ENCODE measurements at regions not wholly inside any gene's neighbourhood (a gene's known extent, or its start where the extent isn't known, plus 50 kb on each side); places are given as distances from the start of the nearest gene placed in this dataset.
A peak's percentile ranks its signal among the peaks of the same experiment; 100 is the strongest.

DNA sequence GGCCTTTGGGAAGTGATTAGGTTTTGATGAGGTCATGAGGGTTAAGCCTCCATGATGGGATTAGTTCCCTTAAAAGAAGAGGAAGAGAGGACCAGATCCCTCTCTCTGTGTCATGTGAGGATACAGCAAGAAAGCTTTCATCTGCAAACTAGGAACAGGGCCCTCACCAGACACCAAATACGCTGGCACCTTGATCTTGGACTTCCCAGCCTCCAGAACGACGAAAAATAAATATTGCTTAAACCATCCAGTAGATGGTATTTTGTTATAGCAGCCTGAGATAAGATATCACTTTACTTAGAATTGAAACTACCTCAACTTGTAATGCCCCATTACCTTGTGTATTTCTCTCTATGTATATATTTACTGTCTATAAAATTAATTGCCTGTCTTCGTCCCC, 65.4 kb upstream of the NNAT start:
- Histone ChIP-seq H3K4me1 (ENCODE audit: insufficient read depth, low read length) (0 out of 2 replicates have a peak, but pooled peaks cover 9% of the 10 kb centered on the region), H4K20me1 (ENCODE audit: insufficient read depth, low read length) (no peaks in the 10 kb centered on the region), H3K27ac (ENCODE audit: extremely low read length, insufficient read depth, low read length) (no peak overlapping the region), H3K4me3 (replicated peaks in 1 of 3; ENCODE audit: insufficient read depth in 1 of 3, low read depth in 2 of 3, low read length in 3 of 3) (no peak overlapping the region), H3K4me2 (ENCODE audit: low read depth, low read length) (no peak overlapping the region), H3K9me3 (ENCODE audit: low read length) (0 out of 2 replicates have a peak, but pooled peaks cover 4% of the 10 kb centered on the region), H3K9ac (ENCODE audit: insufficient read depth, low read depth, low read length) (no peak overlapping the region), H3K36me3 (replicated peaks in 1 of 2; ENCODE audit: control insufficient read depth in 1 of 2, insufficient read depth in 2 of 2, low read length in 2 of 2) (no peaks in the 10 kb centered on the region), H3K27me3 (ENCODE audit: control insufficient read depth in 1 of 2, insufficient read depth in 2 of 2, low read length in 2 of 2) (peaks cover 0 to 2% of the 10 kb centered on the region in 2 experiments; a peak in 2 of 5 replicates), H2AFZ (ENCODE audit: low read length) (no peak overlapping the region), H3K79me2 (ENCODE audit: insufficient read depth, low read length) (no peaks in the 10 kb centered on the region)
- ChIA-PET POLR2A (no interaction called here), CTCF (ENCODE audit: low intra/inter-chr PET ratio, low total read pairs) (no interaction called here)
- TF ChIP-seq NFE2L1 (CRISPR knock-in tag; IDR thresholded peaks at IDR 0.05; ENCODE audit: borderline replicate concordance) (no peak), HOXA5 (CRISPR knock-in tag; IDR thresholded peaks at IDR 0.05) (no peak), PHF20 (CRISPR knock-in tag; IDR thresholded peaks at IDR 0.05) (no peak), MED13 (CRISPR knock-in tag; IDR thresholded peaks at IDR 0.05) (no peak), ZNF12 (CRISPR knock-in tag; IDR thresholded peaks at IDR 0.05) (0 out of 2 replicates have a peak, but pooled peaks have one; percentile 59), ZNF564 (CRISPR knock-in tag; IDR thresholded peaks at IDR 0.05) (peak; percentile 91; the same call in 1 of the 2 replicates), ARHGAP35 (CRISPR knock-in tag; IDR thresholded peaks at IDR 0.05; ENCODE audit: borderline replicate concordance) (no peak), HNRNPH1 (optimal IDR thresholded peaks at IDR 0.05; ENCODE audit: low read depth, low read length) (no peak), TAF1 (CRISPR knock-in tag; IDR thresholded peaks at IDR 0.05) (no peak)
- ATAC-seq (no peak), DNase-seq (ENCODE audit: low spot score) (no peak), FAIRE-seq (peak; percentile 55)
- WGBS (ENCODE audit: low lambda C conversion rate): 8% methylated on average over 4 of the region's 4 CpGs
- in situ Hi-C loops (cut with HindIII; ENCODE audit: extremely low pct_ligation_motif_present, low pct_unique_long_range_greater_than_20kb): no loop called here
- no TSS peak for BruUV-seq (replicated peaks)
- intact Hi-C loops (cut with micrococcal nuclease; ENCODE audit: unreplicated experiment): no loop called here

DNA sequence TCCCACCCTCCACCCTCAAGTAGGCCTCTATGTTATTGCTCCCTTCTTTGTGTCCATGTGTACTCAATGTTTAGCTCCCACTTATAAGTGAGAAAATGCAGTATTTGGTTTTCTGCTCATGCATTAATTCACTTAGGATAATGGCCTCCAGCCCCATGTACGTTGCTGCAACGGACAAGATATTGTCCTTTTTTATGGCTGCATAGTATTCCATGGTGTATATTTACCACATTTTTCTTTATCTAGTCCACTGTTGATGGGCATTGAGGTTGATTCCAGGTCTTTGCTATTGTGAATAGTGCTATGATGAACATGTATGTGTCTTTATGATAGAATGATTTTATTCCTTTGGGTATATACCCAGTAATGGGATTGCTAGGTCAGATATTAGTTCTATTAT, 64.1 kb upstream of the NNAT start:
- H3K4me2 ChIP-seq (ENCODE audit: low read depth, low read length): no peak overlapping the region
- ATAC-seq: no peak
- H2AFZ ChIP-seq (ENCODE audit: low read length): no peak overlapping the region
- CTCF ChIA-PET (ENCODE audit: low intra/inter-chr PET ratio, low total read pairs): no interaction called here
- no peak overlapping the region for H3K4me3 ChIP-seq (replicated peaks in 1 of 3; ENCODE audit: insufficient read depth in 1 of 3, low read depth in 2 of 3, low read length in 3 of 3)
- no TSS peak for BruUV-seq (replicated peaks)
- no peak for FAIRE-seq
- intact Hi-C loops (cut with micrococcal nuclease; ENCODE audit: unreplicated experiment): no loop called here
- H4K20me1 ChIP-seq (ENCODE audit: insufficient read depth, low read length): no peaks in the 10 kb centered on the region
- POLR2A ChIA-PET: no interaction called here
- peaks cover 0 to 2% of the 10 kb centered on the region in 2 experiments; a peak in 2 of 5 replicates for H3K27me3 ChIP-seq (ENCODE audit: control insufficient read depth in 1 of 2, insufficient read depth in 2 of 2, low read length in 2 of 2)
- no peak overlapping the region for H3K9ac ChIP-seq (ENCODE audit: insufficient read depth, low read depth, low read length)
- H3K4me1 ChIP-seq (ENCODE audit: insufficient read depth, low read length): 0 out of 2 replicates have a peak, but pooled peaks cover 9% of the 10 kb centered on the region
- no peak overlapping the region for H3K27ac ChIP-seq (ENCODE audit: extremely low read length, insufficient read depth, low read length)
- in situ Hi-C loops (cut with HindIII; ENCODE audit: extremely low pct_ligation_motif_present, low pct_unique_long_range_greater_than_20kb): no loop called here
- H3K9me3 ChIP-seq (ENCODE audit: low read length): 0 out of 2 replicates have a peak, but pooled peaks cover 4% of the 10 kb centered on the region
- H3K79me2 ChIP-seq (ENCODE audit: insufficient read depth, low read length): no peaks in the 10 kb centered on the region
- 1% methylated on average over 2 of the region's 2 CpGs for WGBS (ENCODE audit: low lambda C conversion rate)
- H3K36me3 ChIP-seq (replicated peaks in 1 of 2; ENCODE audit: control insufficient read depth in 1 of 2, insufficient read depth in 2 of 2, low read length in 2 of 2): no peaks in the 10 kb centered on the region
- TF ChIP-seq FOSL1 (CRISPR knock-in tag; IDR thresholded peaks at IDR 0.05; ENCODE audit: borderline replicate concordance) (no peak), SIX4 (CRISPR knock-in tag; IDR thresholded peaks at IDR 0.05) (no peak), LCORL (IDR thresholded peaks at IDR 0.05) (no peak), LCORL (CRISPR knock-in tag; IDR thresholded peaks at IDR 0.05) (no peak), ZNF446 (CRISPR knock-in tag; IDR thresholded peaks at IDR 0.05) (no peak), ZNF782 (CRISPR knock-in tag; IDR thresholded peaks at IDR 0.05; ENCODE audit: borderline replicate concordance) (no peak)
- DNase-seq (ENCODE audit: low spot score): no peak
